ENCODE measurements at regions not wholly inside any gene's neighbourhood (a gene's known extent, or its start where the extent isn't known, plus 50 kb on each side); places are given as distances from the start of the nearest gene placed in this dataset.

DNA sequence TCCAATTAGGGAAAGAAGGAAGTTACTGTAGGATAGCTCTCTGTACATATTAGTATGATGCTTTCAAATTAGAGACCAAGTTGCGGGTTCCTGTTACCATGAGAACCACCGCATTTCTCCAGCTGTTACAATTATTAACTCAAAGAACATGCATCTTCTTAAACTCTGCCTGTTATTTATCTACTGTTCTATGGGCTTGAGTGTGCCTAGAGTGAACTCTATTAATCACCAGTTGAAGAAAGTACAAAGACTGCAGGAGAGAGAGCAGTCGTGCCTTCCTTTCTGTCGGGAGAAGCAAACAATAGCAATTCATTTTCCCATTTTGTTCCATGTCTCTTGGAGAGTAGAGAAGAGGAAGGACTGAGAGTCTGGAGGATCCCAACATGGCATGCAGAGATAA is 1071.2 kb downstream of the TYW1 start:
- Histone ChIP-seq H3K4me3 (ENCODE audit: low read depth, low read length) (no peak overlapping the region), H3K9me3 (ENCODE audit: control insufficient read depth, insufficient read depth, low read depth, low read length) (no peaks in the 10 kb centered on the region; the same call in 1 of the 2 replicates), H3K4me1 (ENCODE audit: control insufficient read depth, insufficient read depth, low read length) (no peaks in the 10 kb centered on the region), H3K27ac (ENCODE audit: extremely low read depth, low read depth, low read length) (no peak overlapping the region), H3K36me3 (ENCODE audit: control insufficient read depth in 2 of 2, insufficient read depth in 1 of 2, low read length in 2 of 2) (no peaks in the 10 kb centered on the region)
- ChIA-PET POLR2A (no interaction called here), CTCF (no interaction called here)
- TF ChIP-seq ZNF366 (tag by site-specific recombination; conservative IDR thresholded peaks at IDR 0.05) (no peak), ZNF830 (tag by site-specific recombination; IDR thresholded peaks at IDR 0.05; ENCODE audit: low read depth) (no peak), ZBTB1 (tag by site-specific recombination; IDR thresholded peaks at IDR 0.05) (no peak), ZSCAN16 (tag by site-specific recombination; IDR thresholded peaks at IDR 0.05) (no peak), GLIS1 (tag by site-specific recombination; IDR thresholded peaks at IDR 0.05) (no peak), ZBTB20 (tag by site-specific recombination; IDR thresholded peaks at IDR 0.05) (no peak), MYNN (tag by site-specific recombination; IDR thresholded peaks at IDR 0.05; ENCODE audit: borderline replicate concordance) (no peak), ZNF843 (tag by site-specific recombination; IDR thresholded peaks at IDR 0.05) (no peak), ZNF416 (tag by site-specific recombination; IDR thresholded peaks at IDR 0.05) (no peak), ZBTB7A (tag by site-specific recombination; IDR thresholded peaks at IDR 0.05; ENCODE audit: low read depth) (no peak), ZNF433 (tag by site-specific recombination; IDR thresholded peaks at IDR 0.05; ENCODE audit: low read depth) (no peak), ZNF521 (tag by site-specific recombination; IDR thresholded peaks at IDR 0.05) (no peak), ZXDB (tag by site-specific recombination; IDR thresholded peaks at IDR 0.05) (no peak), ZNF660 (tag by site-specific recombination; IDR thresholded peaks at IDR 0.05) (no peak), YY1 (tag by site-specific recombination; IDR thresholded peaks at IDR 0.05) (no peak)
- TF ChIP-seq, protein P1, sequence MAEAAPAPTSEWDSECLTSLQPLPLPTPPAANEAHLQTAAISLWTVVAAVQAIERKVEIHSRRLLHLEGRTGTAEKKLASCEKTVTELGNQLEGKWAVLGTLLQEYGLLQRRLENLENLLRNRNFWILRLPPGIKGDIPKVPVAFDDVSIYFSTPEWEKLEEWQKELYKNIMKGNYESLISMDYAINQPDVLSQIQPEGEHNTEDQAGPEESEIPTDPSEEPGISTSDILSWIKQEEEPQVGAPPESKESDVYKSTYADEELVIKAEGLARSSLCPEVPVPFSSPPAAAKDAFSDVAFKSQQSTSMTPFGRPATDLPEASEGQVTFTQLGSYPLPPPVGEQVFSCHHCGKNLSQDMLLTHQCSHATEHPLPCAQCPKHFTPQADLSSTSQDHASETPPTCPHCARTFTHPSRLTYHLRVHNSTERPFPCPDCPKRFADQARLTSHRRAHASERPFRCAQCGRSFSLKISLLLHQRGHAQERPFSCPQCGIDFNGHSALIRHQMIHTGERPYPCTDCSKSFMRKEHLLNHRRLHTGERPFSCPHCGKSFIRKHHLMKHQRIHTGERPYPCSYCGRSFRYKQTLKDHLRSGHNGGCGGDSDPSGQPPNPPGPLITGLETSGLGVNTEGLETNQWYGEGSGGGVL (tag by site-specific recombination; IDR thresholded peaks at IDR 0.05) = no peak

DNA sequence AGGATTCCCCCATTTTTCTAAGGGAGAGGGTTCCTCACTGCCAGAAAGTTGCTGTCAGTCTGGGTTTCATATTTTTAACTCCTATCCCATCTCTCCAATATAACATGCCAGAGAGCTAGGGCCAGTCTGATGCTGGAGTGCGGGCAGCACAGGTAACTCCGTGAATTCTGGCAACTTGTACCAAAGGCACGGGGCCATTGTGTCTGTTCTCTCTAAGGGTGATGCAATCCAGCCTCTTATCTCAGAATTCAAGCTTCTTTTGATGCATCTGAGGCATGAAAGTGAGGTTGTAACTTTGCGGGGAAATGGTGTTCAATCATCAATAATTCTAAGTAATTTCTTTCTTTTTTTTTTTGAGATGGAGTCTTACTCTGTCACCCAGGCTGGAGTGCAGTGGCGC is 1074.4 kb downstream of the TYW1 start:
- Histone ChIP-seq H3K4me1 (ENCODE audit: control insufficient read depth, insufficient read depth, low read length) (no peaks in the 10 kb centered on the region), H3K27ac (ENCODE audit: extremely low read depth, low read depth, low read length) (no peak overlapping the region), H3K9me3 (ENCODE audit: control insufficient read depth, insufficient read depth, low read depth, low read length) (no peaks in the 10 kb centered on the region; the same call in 1 of the 2 replicates), H3K4me3 (ENCODE audit: low read depth, low read length) (no peak overlapping the region), H3K36me3 (ENCODE audit: control insufficient read depth in 2 of 2, insufficient read depth in 1 of 2, low read length in 2 of 2) (no peaks in the 10 kb centered on the region)
- POLR2A ChIA-PET = no interaction called here
- CTCF ChIA-PET = no interaction called here
- TF ChIP-seq, protein P2, sequence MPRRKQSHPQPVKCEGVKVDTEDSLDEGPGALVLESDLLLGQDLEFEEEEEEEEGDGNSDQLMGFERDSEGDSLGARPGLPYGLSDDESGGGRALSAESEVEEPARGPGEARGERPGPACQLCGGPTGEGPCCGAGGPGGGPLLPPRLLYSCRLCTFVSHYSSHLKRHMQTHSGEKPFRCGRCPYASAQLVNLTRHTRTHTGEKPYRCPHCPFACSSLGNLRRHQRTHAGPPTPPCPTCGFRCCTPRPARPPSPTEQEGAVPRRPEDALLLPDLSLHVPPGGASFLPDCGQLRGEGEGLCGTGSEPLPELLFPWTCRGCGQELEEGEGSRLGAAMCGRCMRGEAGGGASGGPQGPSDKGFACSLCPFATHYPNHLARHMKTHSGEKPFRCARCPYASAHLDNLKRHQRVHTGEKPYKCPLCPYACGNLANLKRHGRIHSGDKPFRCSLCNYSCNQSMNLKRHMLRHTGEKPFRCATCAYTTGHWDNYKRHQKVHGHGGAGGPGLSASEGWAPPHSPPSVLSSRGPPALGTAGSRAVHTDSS (tag by site-specific recombination; IDR thresholded peaks at IDR 0.05) = no peak
- TF ChIP-seq, protein P3, sequence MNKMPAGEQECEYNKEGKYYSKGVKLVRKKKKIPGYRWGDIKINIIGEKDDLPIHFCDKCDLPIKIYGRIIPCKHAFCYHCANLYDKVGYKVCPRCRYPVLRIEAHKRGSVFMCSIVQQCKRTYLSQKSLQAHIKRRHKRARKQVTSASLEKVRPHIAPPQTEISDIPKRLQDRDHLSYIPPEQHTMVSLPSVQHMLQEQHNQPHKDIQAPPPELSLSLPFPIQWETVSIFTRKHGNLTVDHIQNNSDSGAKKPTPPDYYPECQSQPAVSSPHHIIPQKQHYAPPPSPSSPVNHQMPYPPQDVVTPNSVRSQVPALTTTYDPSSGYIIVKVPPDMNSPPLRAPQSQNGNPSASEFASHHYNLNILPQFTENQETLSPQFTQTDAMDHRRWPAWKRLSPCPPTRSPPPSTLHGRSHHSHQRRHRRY (tag by site-specific recombination; IDR thresholded peaks at IDR 0.05) = no peak
- TF ChIP-seq ZBTB8A (tag by site-specific recombination; IDR thresholded peaks at IDR 0.05) (no peak), GLI4 (tag by site-specific recombination; IDR thresholded peaks at IDR 0.05) (no peak), KLF10 (tag by site-specific recombination; IDR thresholded peaks at IDR 0.05) (no peak), ZNF174 (tag by site-specific recombination; IDR thresholded peaks at IDR 0.05) (no peak), ZNF138 (tag by site-specific recombination; IDR thresholded peaks at IDR 0.05; ENCODE audit: borderline replicate concordance) (no peak)
- TF ChIP-seq, protein P4, sequence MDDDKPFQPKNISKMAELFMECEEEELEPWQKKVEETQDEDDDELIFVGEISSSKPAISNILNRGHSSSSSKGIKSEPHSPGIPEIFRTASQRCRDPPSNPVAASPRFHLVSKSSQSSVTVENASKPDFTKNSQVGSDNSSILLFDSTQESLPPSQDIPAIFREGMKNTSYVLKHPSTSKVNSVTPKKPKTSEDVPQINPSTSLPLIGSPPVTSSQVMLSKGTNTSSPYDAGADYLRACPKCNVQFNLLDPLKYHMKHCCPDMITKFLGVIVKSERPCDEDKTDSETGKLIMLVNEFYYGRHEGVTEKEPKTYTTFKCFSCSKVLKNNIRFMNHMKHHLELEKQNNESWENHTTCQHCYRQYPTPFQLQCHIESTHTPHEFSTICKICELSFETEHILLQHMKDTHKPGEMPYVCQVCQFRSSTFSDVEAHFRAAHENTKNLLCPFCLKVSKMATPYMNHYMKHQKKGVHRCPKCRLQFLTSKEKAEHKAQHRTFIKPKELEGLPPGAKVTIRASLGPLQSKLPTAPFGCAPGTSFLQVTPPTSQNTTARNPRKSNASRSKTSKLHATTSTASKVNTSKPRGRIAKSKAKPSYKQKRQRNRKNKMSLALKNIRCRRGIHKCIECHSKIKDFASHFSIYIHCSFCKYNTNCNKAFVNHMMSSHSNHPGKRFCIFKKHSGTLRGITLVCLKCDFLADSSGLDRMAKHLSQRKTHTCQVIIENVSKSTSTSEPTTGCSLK (tag by site-specific recombination; IDR thresholded peaks at IDR 0.05) = no peak
- TF ChIP-seq, protein P5, sequence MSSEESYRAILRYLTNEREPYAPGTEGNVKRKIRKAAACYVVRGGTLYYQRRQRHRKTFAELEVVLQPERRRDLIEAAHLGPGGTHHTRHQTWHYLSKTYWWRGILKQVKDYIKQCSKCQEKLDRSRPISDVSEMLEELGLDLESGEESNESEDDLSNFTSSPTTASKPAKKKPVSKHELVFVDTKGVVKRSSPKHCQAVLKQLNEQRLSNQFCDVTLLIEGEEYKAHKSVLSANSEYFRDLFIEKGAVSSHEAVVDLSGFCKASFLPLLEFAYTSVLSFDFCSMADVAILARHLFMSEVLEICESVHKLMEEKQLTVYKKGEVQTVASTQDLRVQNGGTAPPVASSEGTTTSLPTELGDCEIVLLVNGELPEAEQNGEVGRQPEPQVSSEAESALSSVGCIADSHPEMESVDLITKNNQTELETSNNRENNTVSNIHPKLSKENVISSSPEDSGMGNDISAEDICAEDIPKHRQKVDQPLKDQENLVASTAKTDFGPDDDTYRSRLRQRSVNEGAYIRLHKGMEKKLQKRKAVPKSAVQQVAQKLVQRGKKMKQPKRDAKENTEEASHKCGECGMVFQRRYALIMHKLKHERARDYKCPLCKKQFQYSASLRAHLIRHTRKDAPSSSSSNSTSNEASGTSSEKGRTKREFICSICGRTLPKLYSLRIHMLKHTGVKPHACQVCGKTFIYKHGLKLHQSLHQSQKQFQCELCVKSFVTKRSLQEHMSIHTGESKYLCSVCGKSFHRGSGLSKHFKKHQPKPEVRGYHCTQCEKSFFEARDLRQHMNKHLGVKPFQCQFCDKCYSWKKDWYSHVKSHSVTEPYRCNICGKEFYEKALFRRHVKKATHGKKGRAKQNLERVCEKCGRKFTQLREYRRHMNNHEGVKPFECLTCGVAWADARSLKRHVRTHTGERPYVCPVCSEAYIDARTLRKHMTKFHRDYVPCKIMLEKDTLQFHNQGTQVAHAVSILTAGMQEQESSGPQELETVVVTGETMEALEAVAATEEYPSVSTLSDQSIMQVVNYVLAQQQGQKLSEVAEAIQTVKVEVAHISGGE (tag by site-specific recombination; conservative IDR thresholded peaks at IDR 0.05; ENCODE audit: low read depth) = no peak
- TF ChIP-seq, protein P6, sequence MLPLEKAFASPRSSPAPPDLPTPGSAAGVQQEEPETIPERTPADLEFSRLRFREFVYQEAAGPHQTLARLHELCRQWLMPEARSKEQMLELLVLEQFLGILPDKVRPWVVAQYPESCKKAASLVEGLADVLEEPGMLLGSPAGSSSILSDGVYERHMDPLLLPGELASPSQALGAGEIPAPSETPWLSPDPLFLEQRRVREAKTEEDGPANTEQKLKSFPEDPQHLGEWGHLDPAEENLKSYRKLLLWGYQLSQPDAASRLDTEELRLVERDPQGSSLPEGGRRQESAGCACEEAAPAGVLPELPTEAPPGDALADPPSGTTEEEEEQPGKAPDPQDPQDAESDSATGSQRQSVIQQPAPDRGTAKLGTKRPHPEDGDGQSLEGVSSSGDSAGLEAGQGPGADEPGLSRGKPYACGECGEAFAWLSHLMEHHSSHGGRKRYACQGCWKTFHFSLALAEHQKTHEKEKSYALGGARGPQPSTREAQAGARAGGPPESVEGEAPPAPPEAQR (tag by site-specific recombination; IDR thresholded peaks at IDR 0.05) = no peak

All from HEK293 (cell line).